ENCODE measurements at regions not wholly inside any gene's neighbourhood (a gene's known extent, or its start where the extent isn't known, plus 50 kb on each side); places are given as distances from the start of the nearest gene placed in this dataset.

DNA sequence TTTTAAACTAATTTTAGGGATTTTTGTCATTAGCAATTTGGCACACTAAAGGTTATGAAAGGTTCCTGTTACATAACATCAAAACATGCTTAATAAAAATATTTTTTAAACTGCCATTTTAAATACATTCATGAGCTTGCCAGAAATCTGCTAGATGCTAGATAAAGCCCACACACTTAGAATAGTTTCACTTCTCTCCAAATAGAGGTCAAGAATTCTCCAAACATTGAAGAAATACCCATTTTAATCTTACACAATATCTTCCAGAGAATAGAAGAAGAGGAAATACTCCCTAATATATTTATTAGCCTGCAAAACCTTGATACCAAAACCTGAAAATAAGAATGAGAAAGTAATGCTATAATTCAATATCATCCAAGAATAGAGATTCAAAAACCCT is 247.5 kb downstream of the PTH2R start:
- Histone ChIP-seq H3K36me3 (no peaks in the 10 kb centered on the region), H3K4me1 (no peaks in the 10 kb centered on the region), H3K27ac (no peak overlapping the region), H3K9me3 (no peaks in the 10 kb centered on the region), H3K27me3 (no peaks in the 10 kb centered on the region), H3K4me3 (no peak overlapping the region)
- TF ChIP-seq, protein P1, sequence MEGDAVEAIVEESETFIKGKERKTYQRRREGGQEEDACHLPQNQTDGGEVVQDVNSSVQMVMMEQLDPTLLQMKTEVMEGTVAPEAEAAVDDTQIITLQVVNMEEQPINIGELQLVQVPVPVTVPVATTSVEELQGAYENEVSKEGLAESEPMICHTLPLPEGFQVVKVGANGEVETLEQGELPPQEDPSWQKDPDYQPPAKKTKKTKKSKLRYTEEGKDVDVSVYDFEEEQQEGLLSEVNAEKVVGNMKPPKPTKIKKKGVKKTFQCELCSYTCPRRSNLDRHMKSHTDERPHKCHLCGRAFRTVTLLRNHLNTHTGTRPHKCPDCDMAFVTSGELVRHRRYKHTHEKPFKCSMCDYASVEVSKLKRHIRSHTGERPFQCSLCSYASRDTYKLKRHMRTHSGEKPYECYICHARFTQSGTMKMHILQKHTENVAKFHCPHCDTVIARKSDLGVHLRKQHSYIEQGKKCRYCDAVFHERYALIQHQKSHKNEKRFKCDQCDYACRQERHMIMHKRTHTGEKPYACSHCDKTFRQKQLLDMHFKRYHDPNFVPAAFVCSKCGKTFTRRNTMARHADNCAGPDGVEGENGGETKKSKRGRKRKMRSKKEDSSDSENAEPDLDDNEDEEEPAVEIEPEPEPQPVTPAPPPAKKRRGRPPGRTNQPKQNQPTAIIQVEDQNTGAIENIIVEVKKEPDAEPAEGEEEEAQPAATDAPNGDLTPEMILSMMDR (IDR thresholded peaks at IDR 0.05): no peak
- TF ChIP-seq POLR2A (IDR thresholded peaks at IDR 0.05) (no peak), POLR2AphosphoS5 (IDR thresholded peaks at IDR 0.05) (no peak), EP300 (IDR thresholded peaks at IDR 0.05) (no peak)
- no peak for ATAC-seq

DNA sequence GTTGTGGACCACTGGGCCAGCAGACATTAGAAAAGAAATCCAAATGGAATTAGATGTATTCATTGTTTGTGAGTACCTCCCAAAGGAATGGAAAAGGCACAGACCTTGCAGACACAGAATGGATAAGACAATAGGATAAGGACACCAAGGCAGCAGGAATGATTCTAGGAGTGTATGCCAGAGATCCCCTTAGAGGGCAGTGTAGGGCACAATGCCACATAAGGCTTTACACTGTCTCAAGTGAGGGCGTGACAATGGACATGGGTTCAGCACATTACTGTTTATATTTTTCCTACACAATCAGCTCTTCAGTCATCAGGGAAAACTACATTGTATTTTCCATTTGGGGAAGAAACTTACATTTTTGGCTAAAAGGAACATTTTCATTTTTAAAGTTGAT is 250.9 kb downstream of the PTH2R start:
- Histone ChIP-seq H3K4me1 (no peaks in the 10 kb centered on the region), H3K9me3 (no peaks in the 10 kb centered on the region), H3K36me3 (no peaks in the 10 kb centered on the region), H3K27me3 (no peaks in the 10 kb centered on the region), H3K27ac (no peak overlapping the region), H3K4me3 (no peak overlapping the region)
- WGBS, 2 donors (ENCODE audit: low coverage in 1 of 2): 67 to 80% methylated on average over 1 of the region's 1 CpG
- no peak for TF ChIP-seq POLR2AphosphoS5 (IDR thresholded peaks at IDR 0.05)
- no peak for TF ChIP-seq EP300 (IDR thresholded peaks at IDR 0.05)
- no peak for TF ChIP-seq POLR2A (IDR thresholded peaks at IDR 0.05)
- TF ChIP-seq, protein P1 (IDR thresholded peaks at IDR 0.05): no peak
- ATAC-seq: no peak

- no peak for TF ChIP-seq EP300 (IDR thresholded peaks at IDR 0.05)
- TF ChIP-seq, protein P1 (IDR thresholded peaks at IDR 0.05): no peak
- TF ChIP-seq POLR2A (IDR thresholded peaks at IDR 0.05): no peak
- TF ChIP-seq POLR2AphosphoS5 (IDR thresholded peaks at IDR 0.05): no peak
- Histone ChIP-seq H3K9me3 (no peaks in the 10 kb centered on the region), H3K36me3 (no peaks in the 10 kb centered on the region), H3K4me1 (no peaks in the 10 kb centered on the region), H3K27ac (no peak overlapping the region), H3K27me3 (no peaks in the 10 kb centered on the region), H3K4me3 (no peak overlapping the region)
- 72 to 76% methylated on average over 2 of the region's 2 CpGs for WGBS, 2 donors (ENCODE audit: low coverage in 1 of 2)
- no peak for ATAC-seq
These were observed 262.8 kb downstream of the PTH2R start for GRCh38 chr2:208669394-208669793.

DNA sequence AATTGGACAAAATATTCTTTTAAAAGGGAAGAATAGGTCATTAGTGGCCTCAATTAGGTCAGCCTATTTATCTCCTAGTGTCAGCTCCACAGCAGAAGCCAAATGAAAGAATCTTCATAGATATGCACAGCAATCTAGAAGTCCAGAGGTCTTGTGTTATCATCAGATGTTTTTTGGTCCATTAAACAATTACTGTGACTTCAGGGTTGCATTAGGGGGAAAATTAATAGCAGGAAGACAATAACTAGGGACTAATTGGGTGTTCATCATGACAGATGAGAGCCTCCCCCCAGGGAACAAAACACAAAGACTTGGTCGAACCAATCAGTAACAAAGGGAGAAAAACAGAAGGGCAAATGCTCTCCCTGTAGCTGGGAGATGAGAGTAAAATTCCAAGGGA is 264.7 kb downstream of the PTH2R start:
- 6 to 38% methylated on average over 1 of the region's 1 CpG for WGBS, 2 donors (ENCODE audit: low coverage in 1 of 2)
- Histone ChIP-seq H3K4me3 (no peak overlapping the region), H3K9me3 (no peaks in the 10 kb centered on the region), H3K36me3 (no peaks in the 10 kb centered on the region), H3K27me3 (no peaks in the 10 kb centered on the region), H3K27ac (no peak overlapping the region), H3K4me1 (no peaks in the 10 kb centered on the region)
- TF ChIP-seq, protein P1 (IDR thresholded peaks at IDR 0.05): no peak
- ATAC-seq: no peak

DNA sequence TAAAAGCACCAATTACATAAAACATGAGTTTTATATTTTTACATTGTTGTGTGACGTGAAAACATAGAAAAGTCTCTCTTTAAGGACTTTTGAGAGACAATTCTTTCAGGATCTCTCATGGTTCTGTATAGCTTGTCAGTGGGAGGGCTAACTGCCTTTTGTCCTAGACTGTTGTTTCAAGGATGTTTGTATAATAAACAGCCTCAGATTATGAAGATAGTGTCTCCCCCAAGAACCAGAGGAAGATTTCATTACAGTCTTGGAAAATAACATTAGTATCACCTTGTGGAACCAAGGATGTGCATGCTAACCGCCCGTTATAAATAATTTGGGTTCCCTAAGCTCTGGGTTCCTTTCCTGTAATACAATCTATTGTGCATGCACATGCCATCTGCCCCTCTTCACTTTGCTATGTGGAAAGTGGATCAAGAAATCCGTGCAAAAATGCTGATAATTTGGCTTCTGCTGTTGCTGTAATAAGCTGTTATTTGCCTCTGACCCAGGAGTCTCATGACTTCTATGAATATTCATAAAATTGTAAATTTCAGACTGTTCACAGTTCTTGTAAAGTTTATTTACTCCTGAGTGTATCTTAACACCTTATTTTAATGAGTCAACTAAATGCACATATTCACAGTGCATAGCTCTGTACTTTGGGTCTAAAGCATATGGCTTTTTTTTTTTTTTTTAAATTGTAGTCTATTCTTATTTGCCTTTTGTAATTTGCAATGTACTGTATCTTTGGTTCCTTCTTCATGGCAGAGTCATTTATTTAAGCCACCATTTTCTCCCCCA is 265.5 kb downstream of the PTH2R start:
- WGBS, 2 donors (ENCODE audit: low coverage in 1 of 2): 60 to 71% methylated on average over 4 of the region's 4 CpGs
- H3K27ac ChIP-seq: no peak overlapping the region
- no peaks in the 10 kb centered on the region for H3K9me3 ChIP-seq
- H3K4me1 ChIP-seq: no peaks in the 10 kb centered on the region
- no peak overlapping the region for H3K4me3 ChIP-seq
- no peaks in the 10 kb centered on the region for H3K27me3 ChIP-seq
- ATAC-seq: no peak
- H3K36me3 ChIP-seq: no peaks in the 10 kb centered on the region
- TF ChIP-seq EP300 (IDR thresholded peaks at IDR 0.05) (no peak), POLR2A (IDR thresholded peaks at IDR 0.05) (no peak)
